Endothelial cell of umbilical vein (primary cell): ENCODE measurements at regions not wholly inside any gene's neighbourhood (a gene's known extent, or its start where the extent isn't known, plus 50 kb on each side); places are given as distances from the start of the nearest gene placed in this dataset.
A peak's percentile ranks its signal among the peaks of the same experiment; 100 is the strongest.

Experiments used
- BruUV-seq: library from RNA; stranded (reverse); fragments of 400-500 nt; replicated peaks from 2 replicates; lab custom pipeline; 2021; lab: Mats Ljungman, UMichigan
- CTCF ChIA-PET: fragments of 300-600, 350-600 bp; sonication (Branson Sonifier 250); formaldehyde crosslinking; loops from one replicate; lab custom pipeline; 2021; ENCODE audit warnings: antibody characterized with exemption, inconsistent platforms; lab: Charles Lee
- POLR2A ChIA-PET: fragments of 300-600, 350-600 bp; sonication (Branson Sonifier 250); formaldehyde crosslinking; loops from one replicate; lab custom pipeline; 2021; ENCODE audit warnings: antibody characterized with exemption, inconsistent platforms; lab: Charles Lee
- DNase-seq: peaks from one replicate; pipeline ENCODE4 v3.0.0-alpha.2; 2011; ENCODE audit warnings: low read depth, low spot score
- FAIRE-seq: peaks from 2 replicates; lab custom pipeline; 2011; peaks lifted over from hg19 to GRCh38; lab: Jason Lieb, UNC
- H2AFZ ChIP-seq: 2 replicates; pipeline ENCODE4 v1.6.0; 2012; ENCODE audit warnings: low read depth, low read length, control low read depth, inconsistent platforms
- H3K27ac ChIP-seq: 2 replicates; pipeline ENCODE4 v1.5.1; 2011; ENCODE audit warnings: low read depth, mild to moderate bottlenecking, control low read depth, low read length, moderate library complexity; ENCODE audit not compliant: insufficient read depth
- H3K27me3 ChIP-seq, 2 experiments: 2 replicates each; pipeline versions ENCODE4 v1.6.0 to v1.6.1; 2011; ENCODE audit warnings: low read length in 2 of 2, mixed read lengths in 1 of 2; ENCODE audit not compliant: control insufficient read depth in 2 of 2, insufficient read depth in 2 of 2
- H3K36me3 ChIP-seq, 2 experiments: 2 replicates in 1 of 2; 3 replicates in 1 of 2; pipeline ENCODE4 v1.5.1; 2011; ENCODE audit warnings: low read length in 2 of 2, mild to moderate bottlenecking in 1 of 2, moderate library complexity in 1 of 2; ENCODE audit not compliant: control insufficient read depth in 2 of 2, insufficient read depth in 2 of 2; ENCODE audit errors: extremely low read depth in 1 of 2
- H3K4me1 ChIP-seq: 3 replicates; pipeline ENCODE4 v1.5.1; 2011; ENCODE audit warnings: mild to moderate bottlenecking, low read length; ENCODE audit not compliant: control insufficient read depth, insufficient read depth; ENCODE audit errors: extremely low read depth
- H3K4me2 ChIP-seq: 2 replicates; pipeline ENCODE4 v1.6.1; 2011; ENCODE audit warnings: low read length, control low read depth, mixed read lengths; ENCODE audit not compliant: insufficient read depth
- H3K4me3 ChIP-seq, 3 experiments: fragments of 200-600 bp in 1 of 3; sonication (generic), shearing (Covaris generic) in 1 of 3; replicated peaks in 1 of 3; 2 replicates each; pipeline ENCODE4 v1.5.1; 2011 to 2016; ENCODE audit warnings: control low read depth in 3 of 3, low read length in 3 of 3, mild to moderate bottlenecking in 2 of 3, inconsistent platforms in 1 of 3, low read depth in 1 of 3, moderate library complexity in 1 of 3; ENCODE audit not compliant: insufficient read depth in 1 of 3
- H3K79me2 ChIP-seq: 2 replicates; pipeline ENCODE4 v1.6.0; 2012; ENCODE audit warnings: low read length, inconsistent platforms; ENCODE audit not compliant: control insufficient read depth, insufficient read depth
- H3K9ac ChIP-seq: replicated peaks from 2 replicates; pipeline ENCODE3; 2011; ENCODE audit warnings: low read length, control low read depth; ENCODE audit not compliant: insufficient read depth; ENCODE audit errors: extremely low read depth
- H3K9me1 ChIP-seq: replicated peaks from 3 replicates; pipeline ENCODE4 v1.6.0; 2011; ENCODE audit warnings: mild to moderate bottlenecking, low read length; ENCODE audit not compliant: control insufficient read depth, insufficient read depth; ENCODE audit errors: extremely low read depth
- H3K9me3 ChIP-seq: replicated peaks from 2 replicates; pipeline ENCODE4 v1.5.1; 2012; ENCODE audit warnings: low read length, inconsistent platforms; ENCODE audit not compliant: control insufficient read depth, insufficient read depth
- H4K20me1 ChIP-seq: replicated peaks from 2 replicates; pipeline ENCODE3; 2011; ENCODE audit warnings: mild to moderate bottlenecking, low read length; ENCODE audit not compliant: control insufficient read depth, insufficient read depth; ENCODE audit errors: extremely low read depth
- EZH2 ChIP-seq: IDR thresholded peaks from 2 replicates; pipeline ENCODE4 v1.6.1; 2012; ENCODE audit warnings: borderline replicate concordance, low read depth, mild to moderate bottlenecking, moderate library complexity, low read length, inconsistent platforms; ENCODE audit not compliant: severe bottlenecking
- FOS ChIP-seq: IDR thresholded peaks from 2 replicates; pipeline ENCODE4 v1.6.1; 2011; ENCODE audit warnings: mild to moderate bottlenecking, low read length, moderate library complexity, borderline replicate concordance; ENCODE audit not compliant: insufficient read depth
- GATA2 ChIP-seq: IDR thresholded peaks from 2 replicates; pipeline ENCODE4 v1.7.0; 2011; ENCODE audit warnings: low read depth, mild to moderate bottlenecking, moderate library complexity, mixed read lengths, low read length; ENCODE audit not compliant: insufficient read length, insufficient read depth
- JUN ChIP-seq: IDR thresholded peaks from 2 replicates; pipeline ENCODE4 v1.6.1; 2011; ENCODE audit warnings: borderline replicate concordance, low read depth; ENCODE audit not compliant: insufficient read length, insufficient read depth
- MYC ChIP-seq: IDR thresholded peaks from one replicate; pipeline ENCODE4 v1.6.1; 2011; ENCODE audit warnings: mild to moderate bottlenecking, low read depth, low read length
- POLR2A ChIP-seq: IDR thresholded peaks from 2 replicates; pipeline ENCODE4 v1.6.1; 2012; ENCODE audit warnings: low read depth, mild to moderate bottlenecking, control low read depth, low read length
- POLR2AphosphoS5 ChIP-seq: IDR thresholded peaks from 2 replicates; pipeline ENCODE4 v1.6.1; 2012; ENCODE audit warnings: low read depth, mild to moderate bottlenecking, control low read depth, low read length, moderate library complexity; ENCODE audit not compliant: insufficient read depth
- dilution Hi-C: fragments of 300-500 bp; cut with MboI; formaldehyde crosslinking; loops from one replicate; pipeline ENCODE4 v1.15.0; 2019; ENCODE audit warnings: low sequenced_read_pairs; ENCODE audit not compliant: extremely low pct_ligation_motif_present
- intact Hi-C: fragments of 100-400 bp; cut with micrococcal nuclease; formaldehyde crosslinking; loops from one replicate; pipeline ENCODE4 v1.10.0; 2022
- TF ChIP-seq, protein P1 (sequence below), 2 donors: IDR thresholded peaks; 1 replicate in 1 of 2; 2 replicates in 1 of 2; pipeline ENCODE4 v1.5.1; 2011; ENCODE audit warnings: low read length in 2 of 2, mild to moderate bottlenecking in 2 of 2, moderate library complexity in 2 of 2, control low read depth in 1 of 2, inconsistent platforms in 1 of 2, low read depth in 1 of 2; ENCODE audit not compliant: insufficient read depth in 1 of 2; ENCODE audit errors: extremely low read depth in 1 of 2
- TF ChIP-seq, protein P2 (sequence below): IDR thresholded peaks from 2 replicates; pipeline ENCODE4 v1.6.1; 2011; ENCODE audit not compliant: insufficient read depth, insufficient read length

- ChIA-PET CTCF (interaction anchor here (0.9 to 2.4 kb wide), 11 partner anchors 10 to 126 kb away, joined by 3 to 8 read pairs (median 4); no protein-coding TSS in a partner anchor), POLR2A (interaction anchor here (0.7 kb wide), 1 partner anchor 112 kb away, joined by 4 read pairs; no protein-coding TSS in a partner anchor)
- Histone ChIP-seq H3K4me3 (no peak overlapping the region), H3K27me3 (no peaks in the 10 kb centered on the region), H3K27ac (no peak overlapping the region), H3K36me3 (no peaks in the 10 kb centered on the region), H2AFZ (no peak overlapping the region), H3K4me1 (peaks cover 10% of the 10 kb centered on the region), H3K9me3 (no peaks in the 10 kb centered on the region), H3K9ac (no peak overlapping the region), H3K79me2 (peaks cover 58% of the 10 kb centered on the region), H3K4me2 (no peak overlapping the region), H4K20me1 (peaks cover 6% of the 10 kb centered on the region), H3K9me1 (no peaks in the 10 kb centered on the region)
- no TSS peak for BruUV-seq
- DNase-seq (no peak), FAIRE-seq (no peak)
- peak; percentile 67 for TF ChIP-seq FOS
- no peak for TF ChIP-seq EZH2
- TF ChIP-seq GATA2, result no peak
- dilution Hi-C loops (no loop called here), intact Hi-C loops (no loop called here)
Observed at GRCh38 chr6:56752009-56752408, 109.3 kb upstream of the DST start.

DNA sequence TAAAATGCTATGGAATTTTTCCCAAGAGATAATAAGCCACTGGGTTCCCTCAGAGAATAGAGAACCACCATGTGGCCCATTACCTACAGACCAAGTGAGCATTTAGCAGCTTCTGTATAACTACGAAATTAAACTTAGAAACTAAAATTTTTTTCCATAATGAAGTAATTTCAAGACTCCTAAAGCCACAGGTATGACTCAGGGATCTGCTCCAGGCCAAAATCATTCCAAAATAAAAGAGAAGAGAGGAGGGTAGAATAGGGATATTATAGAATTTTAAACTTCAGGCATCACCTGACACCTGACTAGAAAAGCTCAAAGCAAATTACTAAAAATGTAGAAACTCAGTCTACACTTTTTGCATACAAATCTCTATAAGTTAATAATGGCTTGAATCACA, 108.9 kb upstream of the DST start:
- Histone ChIP-seq H3K4me2 (no peak overlapping the region), H3K27ac (no peak overlapping the region), H3K4me1 (peaks cover 10% of the 10 kb centered on the region), H3K9me1 (no peaks in the 10 kb centered on the region), H2AFZ (no peak overlapping the region), H3K36me3 (no peaks in the 10 kb centered on the region), H4K20me1 (peaks cover 8% of the 10 kb centered on the region), H3K79me2 (peaks cover 58% of the 10 kb centered on the region), H3K4me3 (no peak overlapping the region), H3K9ac (no peak overlapping the region), H3K27me3 (no peaks in the 10 kb centered on the region), H3K9me3 (no peaks in the 10 kb centered on the region)
- intact Hi-C loops, result no loop called here
- BruUV-seq, result no TSS peak
- ChIA-PET POLR2A (interaction anchor here (0.7 kb wide), 1 partner anchor 112 kb away, joined by 4 read pairs; no protein-coding TSS in a partner anchor), CTCF (interaction anchor here (0.7 to 2.4 kb wide), 12 partner anchors 10 to 125 kb away, joined by 3 to 8 read pairs (median 3); no protein-coding TSS in a partner anchor)
- dilution Hi-C loops, result no loop called here
- no peak for FAIRE-seq
- DNase-seq, result no peak
- no peak for TF ChIP-seq POLR2A
- TF ChIP-seq, protein P1, sequence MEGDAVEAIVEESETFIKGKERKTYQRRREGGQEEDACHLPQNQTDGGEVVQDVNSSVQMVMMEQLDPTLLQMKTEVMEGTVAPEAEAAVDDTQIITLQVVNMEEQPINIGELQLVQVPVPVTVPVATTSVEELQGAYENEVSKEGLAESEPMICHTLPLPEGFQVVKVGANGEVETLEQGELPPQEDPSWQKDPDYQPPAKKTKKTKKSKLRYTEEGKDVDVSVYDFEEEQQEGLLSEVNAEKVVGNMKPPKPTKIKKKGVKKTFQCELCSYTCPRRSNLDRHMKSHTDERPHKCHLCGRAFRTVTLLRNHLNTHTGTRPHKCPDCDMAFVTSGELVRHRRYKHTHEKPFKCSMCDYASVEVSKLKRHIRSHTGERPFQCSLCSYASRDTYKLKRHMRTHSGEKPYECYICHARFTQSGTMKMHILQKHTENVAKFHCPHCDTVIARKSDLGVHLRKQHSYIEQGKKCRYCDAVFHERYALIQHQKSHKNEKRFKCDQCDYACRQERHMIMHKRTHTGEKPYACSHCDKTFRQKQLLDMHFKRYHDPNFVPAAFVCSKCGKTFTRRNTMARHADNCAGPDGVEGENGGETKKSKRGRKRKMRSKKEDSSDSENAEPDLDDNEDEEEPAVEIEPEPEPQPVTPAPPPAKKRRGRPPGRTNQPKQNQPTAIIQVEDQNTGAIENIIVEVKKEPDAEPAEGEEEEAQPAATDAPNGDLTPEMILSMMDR (IDR thresholded peaks at IDR 0.05; ENCODE audit: extremely low read depth in 1 of 2, insufficient read depth in 1 of 2, low read depth in 1 of 2, low read length in 2 of 2), result no peak
- TF ChIP-seq JUN, result no peak
- no peak for TF ChIP-seq POLR2AphosphoS5
- TF ChIP-seq GATA2, result no peak
- TF ChIP-seq, protein P2, sequence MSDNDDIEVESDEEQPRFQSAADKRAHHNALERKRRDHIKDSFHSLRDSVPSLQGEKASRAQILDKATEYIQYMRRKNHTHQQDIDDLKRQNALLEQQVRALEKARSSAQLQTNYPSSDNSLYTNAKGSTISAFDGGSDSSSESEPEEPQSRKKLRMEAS, result no peak
- TF ChIP-seq MYC, result no peak
- TF ChIP-seq EZH2, result no peak
- TF ChIP-seq FOS, result no peak
